ENCODE measurements at regions not wholly inside any gene's neighbourhood (a gene's known extent, or its start where the extent isn't known, plus 50 kb on each side); places are given as distances from the start of the nearest gene placed in this dataset.

GRCh38 chr11:30800904-30801303 is 214.8 kb upstream of the MPPED2 start:
- ChIA-PET POLR2A (no interaction called here), CTCF (interaction anchor here (0.5 kb wide), 1 partner anchor 150 kb away, joined by 4 read pairs; no protein-coding TSS in a partner anchor)
- no peaks in the 10 kb centered on the region for H3K4me1 ChIP-seq (ENCODE audit: control insufficient read depth, insufficient read depth, low read length)
- no peaks in the 10 kb centered on the region for H3K36me3 ChIP-seq (ENCODE audit: control insufficient read depth in 2 of 2, insufficient read depth in 1 of 2, low read length in 2 of 2)
- H3K4me3 ChIP-seq (ENCODE audit: low read depth, low read length): no peak overlapping the region
- H3K9me3 ChIP-seq (ENCODE audit: control insufficient read depth, insufficient read depth, low read depth, low read length): no peaks in the 10 kb centered on the region
- no peak overlapping the region for H3K27ac ChIP-seq (ENCODE audit: extremely low read depth, low read depth, low read length)
- TF ChIP-seq ZNF658 (tag by site-specific recombination; IDR thresholded peaks at IDR 0.05) (no peak), ZNF544 (tag by site-specific recombination; IDR thresholded peaks at IDR 0.05) (no peak), KLF16 (tag by site-specific recombination; IDR thresholded peaks at IDR 0.05) (no peak), ZNF621 (tag by site-specific recombination; IDR thresholded peaks at IDR 0.05) (no peak), RBAK (tag by site-specific recombination; IDR thresholded peaks at IDR 0.05) (no peak), ZNF521 (tag by site-specific recombination; IDR thresholded peaks at IDR 0.05) (no peak)

DNA sequence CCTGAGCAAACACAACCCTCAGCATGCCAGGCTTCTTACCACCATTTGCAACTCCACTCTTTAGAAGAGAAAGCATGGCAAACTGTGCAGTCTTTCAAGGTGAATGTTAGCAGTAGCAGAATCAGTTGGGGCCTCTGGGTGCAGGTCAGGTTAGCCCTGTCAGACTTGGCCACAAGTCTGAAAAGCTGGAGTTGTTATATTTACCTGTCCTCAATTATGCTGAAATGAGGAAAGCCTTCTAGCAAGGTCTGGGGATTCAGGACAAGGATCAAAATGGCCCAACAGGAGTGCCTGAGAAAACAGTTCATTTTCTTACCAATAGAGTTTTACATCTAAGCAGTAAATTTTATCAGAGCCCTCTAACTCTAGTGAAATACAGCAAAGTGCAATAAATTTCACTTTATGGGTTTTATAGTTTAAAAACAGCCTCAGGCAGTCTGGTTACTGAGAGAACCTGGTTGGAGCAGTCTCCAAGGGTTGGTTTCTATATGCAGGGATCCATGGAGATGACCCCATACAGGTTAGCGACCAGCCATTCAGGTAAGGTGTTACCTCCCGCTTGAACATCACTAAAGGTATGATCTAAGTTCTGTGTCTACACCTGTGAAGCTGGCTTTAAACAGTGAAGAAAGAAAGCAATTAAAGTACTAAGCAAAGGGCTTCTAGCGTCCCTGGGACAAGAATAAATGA is 212.5 kb upstream of the MPPED2 start:
- Histone ChIP-seq H3K9me3 (ENCODE audit: control insufficient read depth, insufficient read depth, low read depth, low read length) (no peaks in the 10 kb centered on the region), H3K27ac (ENCODE audit: extremely low read depth, low read depth, low read length) (no peak overlapping the region), H3K4me3 (ENCODE audit: low read depth, low read length) (no peak overlapping the region), H3K4me1 (ENCODE audit: control insufficient read depth, insufficient read depth, low read length) (no peaks in the 10 kb centered on the region), H3K36me3 (ENCODE audit: control insufficient read depth in 2 of 2, insufficient read depth in 1 of 2, low read length in 2 of 2) (no peaks in the 10 kb centered on the region)
- CTCF ChIA-PET: interaction anchor here (0.6 kb wide), 1 partner anchor 204 kb away, joined by 3 read pairs; no protein-coding TSS in a partner anchor
- POLR2A ChIA-PET: no interaction called here
- TF ChIP-seq, protein P1, sequence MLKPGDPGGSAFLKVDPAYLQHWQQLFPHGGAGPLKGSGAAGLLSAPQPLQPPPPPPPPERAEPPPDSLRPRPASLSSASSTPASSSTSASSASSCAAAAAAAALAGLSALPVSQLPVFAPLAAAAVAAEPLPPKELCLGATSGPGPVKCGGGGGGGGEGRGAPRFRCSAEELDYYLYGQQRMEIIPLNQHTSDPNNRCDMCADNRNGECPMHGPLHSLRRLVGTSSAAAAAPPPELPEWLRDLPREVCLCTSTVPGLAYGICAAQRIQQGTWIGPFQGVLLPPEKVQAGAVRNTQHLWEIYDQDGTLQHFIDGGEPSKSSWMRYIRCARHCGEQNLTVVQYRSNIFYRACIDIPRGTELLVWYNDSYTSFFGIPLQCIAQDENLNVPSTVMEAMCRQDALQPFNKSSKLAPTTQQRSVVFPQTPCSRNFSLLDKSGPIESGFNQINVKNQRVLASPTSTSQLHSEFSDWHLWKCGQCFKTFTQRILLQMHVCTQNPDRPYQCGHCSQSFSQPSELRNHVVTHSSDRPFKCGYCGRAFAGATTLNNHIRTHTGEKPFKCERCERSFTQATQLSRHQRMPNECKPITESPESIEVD (tag by site-specific recombination; IDR thresholded peaks at IDR 0.05): peak; percentile 51
- no peak for TF ChIP-seq ZNF416 (tag by site-specific recombination; IDR thresholded peaks at IDR 0.05)

GRCh38 chr11:30789270-30789669 is 203.1 kb upstream of the MPPED2 start:
- Histone ChIP-seq H3K9me3 (ENCODE audit: control insufficient read depth, insufficient read depth, low read depth, low read length) (no peaks in the 10 kb centered on the region), H3K4me3 (ENCODE audit: low read depth, low read length) (no peak overlapping the region), H3K36me3 (ENCODE audit: control insufficient read depth in 2 of 2, insufficient read depth in 1 of 2, low read length in 2 of 2) (no peaks in the 10 kb centered on the region), H3K4me1 (ENCODE audit: control insufficient read depth, insufficient read depth, low read length) (no peaks in the 10 kb centered on the region), H3K27ac (ENCODE audit: extremely low read depth, low read depth, low read length) (no peak overlapping the region)
- CTCF ChIA-PET: no interaction called here
- POLR2A ChIA-PET: no interaction called here
- TF ChIP-seq ZSCAN5A (tag by site-specific recombination; IDR thresholded peaks at IDR 0.05) (no peak), ZNF324 (tag by site-specific recombination; IDR thresholded peaks at IDR 0.05) (no peak), SCRT1 (tag by site-specific recombination; IDR thresholded peaks at IDR 0.05; ENCODE audit: borderline replicate concordance) (no peak), ZNF140 (tag by site-specific recombination; IDR thresholded peaks at IDR 0.05) (no peak), ZNF639 (tag by site-specific recombination; IDR thresholded peaks at IDR 0.05) (no peak), SP7 (tag by site-specific recombination; IDR thresholded peaks at IDR 0.05) (no peak), ZNF549 (tag by site-specific recombination; IDR thresholded peaks at IDR 0.05) (no peak), PRDM4 (tag by site-specific recombination; IDR thresholded peaks at IDR 0.05) (no peak), MZF1 (tag by site-specific recombination; IDR thresholded peaks at IDR 0.05; ENCODE audit: borderline replicate concordance) (no peak), SP3 (tag by site-specific recombination; IDR thresholded peaks at IDR 0.05) (no peak), PBX3 (CRISPR knock-in tag; IDR thresholded peaks at IDR 0.05) (no peak), ZNF121 (tag by site-specific recombination; IDR thresholded peaks at IDR 0.05) (no peak)
- TF ChIP-seq, protein P2, sequence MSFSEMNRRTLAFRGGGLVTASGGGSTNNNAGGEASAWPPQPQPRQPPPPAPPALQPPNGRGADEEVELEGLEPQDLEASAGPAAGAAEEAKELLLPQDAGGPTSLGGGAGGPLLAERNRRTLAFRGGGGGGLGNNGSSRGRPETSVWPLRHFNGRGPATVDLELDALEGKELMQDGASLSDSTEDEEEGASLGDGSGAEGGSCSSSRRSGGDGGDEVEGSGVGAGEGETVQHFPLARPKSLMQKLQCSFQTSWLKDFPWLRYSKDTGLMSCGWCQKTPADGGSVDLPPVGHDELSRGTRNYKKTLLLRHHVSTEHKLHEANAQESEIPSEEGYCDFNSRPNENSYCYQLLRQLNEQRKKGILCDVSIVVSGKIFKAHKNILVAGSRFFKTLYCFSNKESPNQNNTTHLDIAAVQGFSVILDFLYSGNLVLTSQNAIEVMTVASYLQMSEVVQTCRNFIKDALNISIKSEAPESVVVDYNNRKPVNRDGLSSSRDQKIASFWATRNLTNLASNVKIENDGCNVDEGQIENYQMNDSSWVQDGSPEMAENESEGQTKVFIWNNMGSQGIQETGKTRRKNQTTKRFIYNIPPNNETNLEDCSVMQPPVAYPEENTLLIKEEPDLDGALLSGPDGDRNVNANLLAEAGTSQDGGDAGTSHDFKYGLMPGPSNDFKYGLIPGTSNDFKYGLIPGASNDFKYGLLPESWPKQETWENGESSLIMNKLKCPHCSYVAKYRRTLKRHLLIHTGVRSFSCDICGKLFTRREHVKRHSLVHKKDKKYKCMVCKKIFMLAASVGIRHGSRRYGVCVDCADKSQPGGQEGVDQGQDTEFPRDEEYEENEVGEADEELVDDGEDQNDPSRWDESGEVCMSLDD (tag by site-specific recombination; IDR thresholded peaks at IDR 0.05): no peak

Measured in HEK293 (cell line).